GM23338 (cell line): ENCODE measurements at regions not wholly inside any gene's neighbourhood (a gene's known extent, or its start where the extent isn't known, plus 50 kb on each side); places are given as distances from the start of the nearest gene placed in this dataset.

Source experiments
- CREB1 ChIP-seq: fragments of 250-450 bp; sonication (Bioruptor Pico); IDR thresholded peaks from 2 replicates; pipeline ENCODE4 v1.5.0; 2020; ENCODE audit warnings: low read depth, mild to moderate bottlenecking, moderate library complexity
- EZH2 ChIP-seq: fragments of 200-600 bp; sonication (generic); IDR thresholded peaks from one replicate; pipeline ENCODE4 v1.8.0; 2017; ENCODE audit warnings: antibody characterized with exemption, mild to moderate bottlenecking, low read depth; ENCODE audit not compliant: unreplicated experiment
- EZH2phosphoT487 ChIP-seq: fragments of 200-600 bp; sonication (generic); IDR thresholded peaks from one replicate; pipeline ENCODE4 v1.8.1; 2018; ENCODE audit warnings: antibody characterized with exemption; ENCODE audit not compliant: unreplicated experiment
- NANOG ChIP-seq: IDR thresholded peaks from 2 replicates; pipeline ENCODE4 v1.6.1; 2016; ENCODE audit warnings: antibody characterized with exemption, borderline replicate concordance
- POLR2AphosphoS5 ChIP-seq: IDR thresholded peaks from 2 replicates; pipeline ENCODE4 v1.6.1; 2016; ENCODE audit warnings: antibody characterized with exemption, low read depth
- REST ChIP-seq: IDR thresholded peaks from one replicate; pipeline ENCODE4 v1.6.1; 2018; ENCODE audit warnings: antibody characterized with exemption; ENCODE audit not compliant: unreplicated experiment
- STAT1 ChIP-seq: IDR thresholded peaks from one replicate; pipeline ENCODE4 v1.6.1; 2016; ENCODE audit warnings: antibody characterized with exemption; ENCODE audit not compliant: unreplicated experiment
- ZNF114 ChIP-seq: fragments of 250-450 bp; sonication (Bioruptor Pico); IDR thresholded peaks from 2 replicates; pipeline ENCODE4 v1.5.0; 2020; ENCODE audit warnings: mild to moderate bottlenecking, moderate library complexity
- ZNF331 ChIP-seq: fragments of 250-450 bp; sonication (Bioruptor Pico); IDR thresholded peaks from 2 replicates; pipeline ENCODE4 v1.5.0; 2020; ENCODE audit warnings: low read depth, mild to moderate bottlenecking, moderate library complexity
- TF ChIP-seq, protein P1 (sequence below), 2 experiments: fragments of 200-600 bp in 1 of 2; sonication (generic) in 1 of 2; conservative IDR thresholded peaks; 2 replicates each; pipeline versions ENCODE4 v1.5.1 to v1.6.1; 2016 to 2017; ENCODE audit warnings: antibody characterized with exemption in 2 of 2, low read depth in 2 of 2, mild to moderate bottlenecking in 2 of 2, moderate library complexity in 1 of 2

DNA sequence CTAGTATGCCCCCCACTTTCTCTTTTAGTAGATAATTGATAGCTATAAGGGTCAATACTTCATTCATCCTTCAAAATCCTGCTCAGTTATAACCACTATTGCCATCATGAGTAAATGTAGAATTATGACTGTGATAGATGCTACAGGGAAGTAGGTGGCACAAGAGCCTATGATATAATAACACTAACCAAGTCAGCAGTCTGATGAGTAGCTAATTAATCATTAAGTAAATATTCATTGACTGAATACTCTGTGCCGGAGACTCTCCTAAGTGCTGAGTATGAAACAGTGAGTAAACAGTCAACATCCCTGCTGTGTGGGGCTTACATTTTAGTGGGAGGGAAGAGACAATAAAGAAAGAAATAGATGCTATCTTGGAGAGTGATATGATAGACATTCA is 430.3 kb upstream of the ZNF462 start:
- TF ChIP-seq, protein P1, sequence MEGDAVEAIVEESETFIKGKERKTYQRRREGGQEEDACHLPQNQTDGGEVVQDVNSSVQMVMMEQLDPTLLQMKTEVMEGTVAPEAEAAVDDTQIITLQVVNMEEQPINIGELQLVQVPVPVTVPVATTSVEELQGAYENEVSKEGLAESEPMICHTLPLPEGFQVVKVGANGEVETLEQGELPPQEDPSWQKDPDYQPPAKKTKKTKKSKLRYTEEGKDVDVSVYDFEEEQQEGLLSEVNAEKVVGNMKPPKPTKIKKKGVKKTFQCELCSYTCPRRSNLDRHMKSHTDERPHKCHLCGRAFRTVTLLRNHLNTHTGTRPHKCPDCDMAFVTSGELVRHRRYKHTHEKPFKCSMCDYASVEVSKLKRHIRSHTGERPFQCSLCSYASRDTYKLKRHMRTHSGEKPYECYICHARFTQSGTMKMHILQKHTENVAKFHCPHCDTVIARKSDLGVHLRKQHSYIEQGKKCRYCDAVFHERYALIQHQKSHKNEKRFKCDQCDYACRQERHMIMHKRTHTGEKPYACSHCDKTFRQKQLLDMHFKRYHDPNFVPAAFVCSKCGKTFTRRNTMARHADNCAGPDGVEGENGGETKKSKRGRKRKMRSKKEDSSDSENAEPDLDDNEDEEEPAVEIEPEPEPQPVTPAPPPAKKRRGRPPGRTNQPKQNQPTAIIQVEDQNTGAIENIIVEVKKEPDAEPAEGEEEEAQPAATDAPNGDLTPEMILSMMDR (conservative IDR thresholded peaks at IDR 0.05; ENCODE audit: low read depth in 2 of 2): no peak
- no peak for TF ChIP-seq EZH2
- TF ChIP-seq CREB1 (CRISPR knock-in tag): no peak
- TF ChIP-seq REST: no peak
- TF ChIP-seq STAT1: no peak
- TF ChIP-seq POLR2AphosphoS5: no peak
- TF ChIP-seq EZH2phosphoT487: no peak
- no peak for TF ChIP-seq NANOG
- no peak for TF ChIP-seq ZNF331 (CRISPR knock-in tag)
- no peak for TF ChIP-seq ZNF114
